Astrocyte of the hippocampus (primary cell): ENCODE measurements at regions not wholly inside any gene's neighbourhood (a gene's known extent, or its start where the extent isn't known, plus 50 kb on each side); places are given as distances from the start of the nearest gene placed in this dataset.
"Not testable (repeated sequence)": the region's sequence is repeated elsewhere in the genome, so short reads cannot be mapped to it uniquely, and the experiment has no call there.

Experiments
- DNase-seq: peaks from one replicate; pipeline ENCODE4 v3.0.0; 2011; ENCODE audit warnings: low read depth, low spot score

DNA sequence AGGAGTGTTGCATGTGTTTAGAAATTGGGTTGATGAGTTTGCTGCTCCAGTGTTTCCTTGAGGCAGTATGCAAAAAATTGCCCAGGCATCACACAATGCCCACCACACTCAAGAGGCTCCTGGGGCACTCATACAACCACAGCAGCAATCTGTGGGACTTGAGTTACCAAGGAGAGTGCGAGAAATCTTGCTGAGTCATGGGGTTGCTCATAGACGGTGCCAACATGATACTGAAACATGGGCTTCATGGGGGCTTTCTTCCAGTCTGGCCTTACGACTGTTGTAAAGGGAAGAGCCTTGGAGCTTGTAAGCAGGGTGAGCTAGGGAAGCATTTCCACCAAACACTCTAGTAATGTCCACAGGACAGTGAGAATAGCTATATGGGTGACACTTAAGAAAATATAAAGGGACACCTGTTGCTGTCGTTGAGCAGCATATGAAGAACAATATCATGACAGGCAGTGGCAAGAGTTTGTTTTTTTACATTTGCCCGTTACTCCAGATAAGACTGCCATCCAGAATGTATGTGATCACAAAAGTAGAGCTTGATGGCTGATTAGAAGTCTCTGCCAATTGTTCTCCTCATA lies 1237.4 kb downstream of the UQCRFS1 start:
- peak; percentile 23 for DNase-seq

GRCh38 chr19:27974082-27974513 lies 1238.9 kb downstream of the UQCRFS1 start:
- DNase-seq = peak; percentile 79

GRCh38 chr19:27972291-27973040 lies 1240.5 kb downstream of the UQCRFS1 start:
- peak; percentile 89 for DNase-seq

DNA sequence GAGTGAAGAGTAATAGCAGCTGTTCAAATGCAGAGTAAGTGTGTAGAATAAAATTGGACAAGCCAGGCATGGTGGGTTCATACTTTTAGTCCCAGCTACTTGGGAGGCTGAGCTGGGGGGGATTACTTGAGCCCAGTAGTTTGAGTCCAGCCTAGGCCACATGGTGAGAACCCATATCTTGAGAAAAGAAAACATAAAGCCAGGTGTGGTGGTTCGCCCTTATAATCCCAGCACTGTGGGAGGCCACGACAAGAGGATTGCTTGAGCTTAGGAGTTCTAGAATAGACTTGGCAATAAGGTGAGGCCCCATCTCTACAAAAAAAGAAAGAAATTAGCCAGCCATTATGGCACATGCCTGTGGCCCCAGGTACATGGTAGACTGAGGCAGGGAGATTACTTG lies 1241.1 kb downstream of the UQCRFS1 start:
- DNase-seq = peak; percentile 12

DNA sequence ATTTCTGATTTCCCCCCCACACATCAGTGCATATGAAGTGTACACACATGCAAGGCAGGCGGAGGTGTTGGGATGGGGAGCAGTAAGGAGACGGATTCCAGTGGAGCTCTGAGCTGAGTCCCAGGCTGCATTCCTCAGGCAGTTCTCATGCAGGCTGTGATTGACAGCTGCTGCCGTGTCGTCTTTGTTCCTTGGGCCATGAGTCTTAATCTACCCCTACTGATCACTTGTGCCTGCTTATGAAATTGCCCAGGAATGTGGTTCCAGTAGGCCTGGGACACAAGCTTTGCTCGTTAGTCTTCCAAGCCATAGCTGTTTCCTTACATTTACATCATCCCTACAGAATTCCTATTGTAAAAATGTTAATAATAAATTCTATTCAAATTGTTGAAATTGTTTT lies 1241.9 kb downstream of the UQCRFS1 start:
- peak; percentile 95 for DNase-seq

- peak; percentile 47 for DNase-seq
Measured at GRCh38 chr19:27966390-27966816, 1246.5 kb downstream of the UQCRFS1 start.

DNA sequence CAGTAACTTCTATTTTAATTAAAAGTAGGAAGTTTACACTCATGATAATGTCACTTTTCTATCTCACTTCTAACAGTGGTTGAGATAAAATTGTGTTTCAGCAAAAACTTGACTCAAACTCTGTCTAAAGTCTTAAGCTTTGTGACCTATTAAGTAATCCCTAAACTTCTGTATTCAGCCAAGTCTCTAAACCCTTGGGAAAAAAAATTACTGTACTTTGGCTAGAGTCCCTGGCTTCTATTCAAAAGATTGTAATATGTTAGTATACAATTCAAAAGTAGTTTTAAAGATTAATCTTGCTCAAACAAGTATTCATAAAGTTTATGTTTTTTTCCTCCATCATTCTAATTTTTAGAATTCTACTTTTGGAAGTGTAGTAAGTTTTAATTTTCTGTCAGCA lies 1248.8 kb downstream of the UQCRFS1 start:
- no peak for DNase-seq

- DNase-seq = peak; percentile 24
Measured at GRCh38 chr19:27962264-27962663, 1250.7 kb downstream of the UQCRFS1 start.

DNA sequence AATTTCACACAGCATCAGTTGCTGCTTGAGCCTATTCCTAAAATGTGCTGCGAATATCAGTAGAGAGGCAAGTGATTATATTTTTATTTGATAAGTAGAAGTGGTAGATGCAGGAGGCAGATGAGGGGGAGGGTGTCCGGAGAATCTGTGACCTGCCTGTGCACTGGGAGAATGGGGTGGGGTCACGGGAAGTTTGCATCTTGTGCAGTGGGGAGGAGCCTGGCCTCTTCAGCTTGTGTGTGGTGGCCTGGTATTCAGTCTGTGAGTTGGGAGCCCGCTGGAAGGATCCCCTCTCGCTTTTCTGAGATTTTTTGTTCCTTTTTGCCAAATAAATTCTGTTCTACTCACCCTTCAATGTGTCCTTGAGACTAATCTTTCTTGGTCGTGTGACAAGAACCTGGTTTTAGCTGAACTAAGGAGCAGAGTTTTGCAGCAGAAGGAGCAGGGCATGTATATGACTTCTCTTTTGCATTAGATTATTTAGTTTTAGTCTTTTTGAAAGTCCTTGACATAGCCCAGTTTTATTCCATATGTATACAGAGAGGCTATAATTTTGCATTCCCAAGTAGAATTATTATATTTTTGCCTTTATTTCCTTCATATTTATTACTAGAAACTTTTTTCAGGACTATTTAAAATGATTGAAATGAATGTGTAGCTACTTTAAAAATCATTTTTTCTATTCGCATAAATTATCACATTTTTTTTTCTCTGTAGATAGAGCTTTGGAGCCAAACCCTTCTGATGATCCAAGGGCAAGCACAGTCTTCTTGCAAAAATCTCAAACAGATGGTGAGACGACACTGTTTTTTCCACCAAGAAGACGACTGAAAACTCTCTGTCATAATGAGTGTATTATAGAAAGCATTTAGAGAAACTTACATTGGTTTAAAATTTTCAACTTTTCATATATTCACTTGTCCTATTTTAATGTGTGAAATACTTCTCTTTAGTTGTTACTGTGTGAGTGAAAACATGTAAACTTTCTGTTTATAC lies 1257.2 kb downstream of the UQCRFS1 start:
- no peak for DNase-seq

GRCh38 chr19:27942607-27943006 lies 1270.3 kb downstream of the UQCRFS1 start:
- not testable (repeated sequence) for DNase-seq

DNA sequence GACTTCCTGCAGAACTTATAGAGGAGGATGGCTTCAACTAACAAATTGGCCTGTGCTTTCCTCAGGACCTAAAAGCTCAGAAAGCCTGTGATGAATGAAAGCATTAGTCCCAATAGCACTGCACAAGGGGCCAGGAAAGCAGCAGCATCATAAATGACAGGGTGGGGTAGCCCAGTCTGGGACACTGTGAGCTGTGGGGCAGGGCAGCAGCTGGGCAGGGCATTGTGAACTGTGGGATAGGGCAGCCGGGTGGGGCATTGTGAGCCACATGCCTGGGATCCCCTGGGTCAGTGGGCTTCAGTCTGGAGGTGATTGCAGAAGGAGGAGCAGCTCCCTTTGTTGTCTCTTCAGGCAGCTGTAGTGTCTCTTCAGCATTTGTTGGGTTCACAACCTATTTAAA lies 1276.8 kb downstream of the UQCRFS1 start:
- no peak for DNase-seq

DNA sequence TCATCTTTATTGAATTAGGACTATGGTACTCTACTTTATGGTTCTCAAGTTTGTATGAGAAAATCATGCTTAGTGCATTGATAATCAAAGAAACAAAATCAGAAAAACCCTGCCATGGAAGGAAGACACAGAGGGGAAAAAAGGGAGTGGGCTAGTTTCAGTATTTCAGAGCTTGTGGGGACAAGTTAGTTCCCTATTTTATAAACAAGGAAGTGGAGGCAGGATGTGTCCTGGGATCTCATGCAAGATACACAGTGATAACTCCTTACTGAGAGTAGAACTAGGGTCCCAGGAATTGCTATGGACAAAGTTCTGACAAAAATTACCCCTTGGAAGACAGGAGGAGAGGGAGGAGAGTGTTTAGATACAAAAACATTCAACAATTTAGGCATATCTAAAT lies 1277.3 kb downstream of the UQCRFS1 start:
- DNase-seq = no peak

GRCh38 chr19:27929399-27929798 lies 1283.6 kb downstream of the UQCRFS1 start:
- DNase-seq = no peak

- DNase-seq = no peak
Measured at GRCh38 chr19:27925202-27925601, 1287.7 kb downstream of the UQCRFS1 start.

DNA sequence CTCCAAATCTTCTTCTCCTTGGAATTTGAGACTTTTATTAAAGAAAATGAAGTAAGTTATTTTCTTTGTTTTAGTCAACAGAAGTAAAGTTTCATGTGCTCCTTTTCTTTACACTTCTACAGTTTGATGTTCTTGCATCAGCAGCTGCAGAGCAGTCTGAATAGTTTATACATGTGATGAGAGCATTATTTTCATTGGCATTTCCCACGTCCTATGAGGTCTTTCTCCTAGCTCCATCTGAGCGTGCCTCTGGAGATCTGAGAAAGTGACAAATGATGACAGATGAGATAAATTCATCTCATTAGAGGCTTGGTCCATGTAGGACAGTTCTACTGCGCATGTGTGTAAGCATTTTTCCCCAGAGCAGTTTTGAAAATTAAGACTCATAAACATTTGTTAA lies 1290.0 kb downstream of the UQCRFS1 start:
- DNase-seq = no peak

DNA sequence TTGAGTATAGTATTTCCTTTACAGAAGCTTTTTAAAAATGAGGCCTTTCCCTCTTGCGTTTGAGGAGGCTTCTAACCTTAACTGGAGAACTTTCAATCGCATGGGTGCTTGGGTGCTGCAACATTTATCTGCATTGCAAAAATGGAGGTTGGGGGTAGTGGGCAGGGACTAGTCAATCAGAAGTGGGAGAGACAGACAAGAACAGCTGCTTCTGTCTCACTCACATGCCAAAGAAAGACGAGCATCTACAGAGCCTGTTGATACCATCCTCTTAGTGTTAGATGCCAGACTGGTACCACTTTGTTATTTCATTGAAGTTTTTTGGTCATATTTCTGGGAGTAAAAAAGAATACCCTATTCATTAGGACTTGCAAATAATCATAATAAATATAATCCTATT lies 1292.2 kb downstream of the UQCRFS1 start:
- no peak for DNase-seq

- no peak for DNase-seq
Measured at GRCh38 chr19:27918818-27919217, 1294.1 kb downstream of the UQCRFS1 start.

GRCh38 chr19:27911122-27911898 lies 1301.6 kb downstream of the UQCRFS1 start:
- DNase-seq = no peak

DNA sequence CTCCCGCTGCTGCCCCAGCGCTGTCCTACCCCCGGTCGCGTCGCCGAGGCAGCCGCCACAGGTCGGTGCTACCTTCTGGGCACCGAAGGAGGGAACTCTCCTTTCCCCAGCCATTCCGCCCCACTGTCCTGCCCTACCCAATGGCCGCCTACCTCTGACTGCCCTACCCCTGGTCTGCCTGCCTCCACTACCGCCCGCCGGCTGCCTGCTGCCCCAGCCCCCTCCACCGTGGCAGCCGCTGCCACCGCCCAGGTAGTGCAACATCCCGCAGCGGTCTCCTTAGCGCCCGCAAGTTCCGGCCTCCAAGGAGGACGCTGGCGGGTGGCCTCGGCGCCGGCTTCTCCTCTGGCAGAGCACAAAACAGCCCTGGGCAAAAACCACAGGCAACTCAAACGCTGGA lies 1303.1 kb downstream of the UQCRFS1 start:
- DNase-seq = no peak

GRCh38 chr19:27909185-27909840 lies 1303.6 kb downstream of the UQCRFS1 start:
- DNase-seq = no peak

- DNase-seq = no peak
Measured at GRCh38 chr19:27906081-27906480, 1306.9 kb downstream of the UQCRFS1 start.
